Colon (tissue), 2 donors: ENCODE measurements at regions not wholly inside any gene's neighbourhood (a gene's known extent, or its start where the extent isn't known, plus 50 kb on each side); places are given as distances from the start of the nearest gene placed in this dataset.
"Not testable (repeated sequence)": the region's sequence is repeated elsewhere in the genome, so short reads cannot be mapped to it uniquely, and the experiment has no call there.

Experiments
- FAIRE-seq: peaks from 2 replicates; lab custom pipeline; 2012; peaks lifted over from hg19 to GRCh38; lab: Jason Lieb, UNC
- donor health status: control.
- donor health status: control.

- FAIRE-seq = no peak
Measured at GRCh38 chr18:28777756-28778155, 600.8 kb upstream of the CDH2 start.

GRCh38 chr18:28771849-28772248, 594.9 kb upstream of the CDH2 start:
- no peak for FAIRE-seq

- FAIRE-seq = no peak
Measured at GRCh38 chr18:28768791-28769768, 592.1 kb upstream of the CDH2 start.

GRCh38 chr18:28767727-28768211, 590.8 kb upstream of the CDH2 start:
- no peak for FAIRE-seq

- no peak for FAIRE-seq
Measured at GRCh38 chr18:28767201-28767600, 590.3 kb upstream of the CDH2 start.

GRCh38 chr18:28766721-28767120, 589.8 kb upstream of the CDH2 start:
- FAIRE-seq = no peak

GRCh38 chr18:28766027-28766426, 589.1 kb upstream of the CDH2 start:
- FAIRE-seq = no peak

- no peak for FAIRE-seq
Measured at GRCh38 chr18:28760299-28760698, 583.4 kb upstream of the CDH2 start.

- no peak for FAIRE-seq
Measured at GRCh38 chr18:28757466-28758008, 580.6 kb upstream of the CDH2 start.

GRCh38 chr18:28743115-28743514, 566.2 kb upstream of the CDH2 start:
- FAIRE-seq = no peak

GRCh38 chr18:28740575-28740974, 563.6 kb upstream of the CDH2 start:
- FAIRE-seq = no peak

- FAIRE-seq = no peak
Measured at GRCh38 chr18:28736951-28737350, 560.0 kb upstream of the CDH2 start.

GRCh38 chr18:28736223-28736622, 559.3 kb upstream of the CDH2 start:
- no peak for FAIRE-seq

- FAIRE-seq = no peak
Measured at GRCh38 chr18:28735731-28736130, 558.8 kb upstream of the CDH2 start.

GRCh38 chr18:28729321-28729720, 552.4 kb upstream of the CDH2 start:
- no peak for FAIRE-seq

GRCh38 chr18:28728891-28729290, 552.0 kb upstream of the CDH2 start:
- FAIRE-seq = no peak

GRCh38 chr18:28727189-28727588, 550.3 kb upstream of the CDH2 start:
- not testable (repeated sequence) for FAIRE-seq

GRCh38 chr18:28725876-28726275, 548.9 kb upstream of the CDH2 start:
- FAIRE-seq = no peak

- FAIRE-seq = no peak
Measured at GRCh38 chr18:28723506-28723905, 546.6 kb upstream of the CDH2 start.

GRCh38 chr18:28718696-28719095, 541.8 kb upstream of the CDH2 start:
- FAIRE-seq = no peak

- no peak for FAIRE-seq
Measured at GRCh38 chr18:28716338-28716737, 539.4 kb upstream of the CDH2 start.

GRCh38 chr18:28715206-28715605, 538.3 kb upstream of the CDH2 start:
- no peak for FAIRE-seq

- no peak for FAIRE-seq
Measured at GRCh38 chr18:28714498-28714897, 537.6 kb upstream of the CDH2 start.
